Prostate gland (tissue), 2 donors: ENCODE measurements at regions not wholly inside any gene's neighbourhood (a gene's known extent, or its start where the extent isn't known, plus 50 kb on each side); places are given as distances from the start of the nearest gene placed in this dataset.

Source experiments
- POLR2A ChIP-seq: fragments of 450-650 bp; IDR thresholded peaks from one replicate; pipeline ENCODE4 v1.6.1; 2016; ENCODE audit warnings: antibody characterized with exemption, mild to moderate bottlenecking
- POLR2AphosphoS5 ChIP-seq: sonication (generic); formaldehyde crosslinking; IDR thresholded peaks from one replicate; pipeline ENCODE4 v1.6.1; 2017; ENCODE audit warnings: antibody characterized with exemption
- TF ChIP-seq, protein P1 (sequence below), 4 experiments: fragments of 200-600 bp in 2 of 4; fragments of 450-650 bp in 2 of 4; sonication (generic) in 2 of 4; IDR thresholded peaks; 1 replicate in 3 of 4; 2 replicates in 1 of 4; pipeline ENCODE4 v1.5.1; 2016 to 2019; ENCODE audit warnings: antibody characterized with exemption in 4 of 4, mild to moderate bottlenecking in 2 of 4, moderate library complexity in 2 of 4

DNA sequence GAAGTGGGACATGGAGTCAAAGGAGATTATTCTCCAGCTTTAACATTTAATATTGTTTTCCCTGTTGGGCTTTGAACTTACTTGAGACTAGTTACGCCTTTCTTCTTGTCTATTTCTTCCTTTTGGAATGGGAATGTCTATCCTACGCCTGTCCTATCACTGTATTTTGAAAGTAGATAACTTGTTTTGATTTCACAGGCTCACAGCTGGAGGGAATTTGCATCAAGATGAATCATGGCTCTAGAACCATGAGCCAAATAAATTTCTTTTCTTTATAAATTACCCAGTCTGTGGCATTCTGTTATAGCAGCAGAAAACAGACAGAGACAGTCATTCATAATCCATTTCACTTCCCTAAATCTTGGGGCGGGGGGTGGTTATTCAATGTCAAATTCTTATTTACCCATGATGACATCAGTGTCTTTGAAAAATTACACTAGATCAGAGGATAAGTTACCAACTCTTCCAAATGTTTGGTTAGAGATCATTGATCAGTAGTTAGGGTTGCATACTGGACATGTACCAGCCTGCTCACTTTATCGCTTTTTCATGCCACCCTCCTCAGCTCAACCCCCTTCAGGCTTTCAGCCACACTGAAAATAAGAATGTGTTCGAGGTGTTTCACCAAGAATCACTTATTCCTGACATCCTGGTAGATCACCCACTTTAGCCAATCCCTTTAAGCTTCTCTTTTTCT lies 419.6 kb upstream of the PIK3R1 start:
- TF ChIP-seq POLR2A (no peak), POLR2AphosphoS5 (no peak)
- TF ChIP-seq, protein P1, sequence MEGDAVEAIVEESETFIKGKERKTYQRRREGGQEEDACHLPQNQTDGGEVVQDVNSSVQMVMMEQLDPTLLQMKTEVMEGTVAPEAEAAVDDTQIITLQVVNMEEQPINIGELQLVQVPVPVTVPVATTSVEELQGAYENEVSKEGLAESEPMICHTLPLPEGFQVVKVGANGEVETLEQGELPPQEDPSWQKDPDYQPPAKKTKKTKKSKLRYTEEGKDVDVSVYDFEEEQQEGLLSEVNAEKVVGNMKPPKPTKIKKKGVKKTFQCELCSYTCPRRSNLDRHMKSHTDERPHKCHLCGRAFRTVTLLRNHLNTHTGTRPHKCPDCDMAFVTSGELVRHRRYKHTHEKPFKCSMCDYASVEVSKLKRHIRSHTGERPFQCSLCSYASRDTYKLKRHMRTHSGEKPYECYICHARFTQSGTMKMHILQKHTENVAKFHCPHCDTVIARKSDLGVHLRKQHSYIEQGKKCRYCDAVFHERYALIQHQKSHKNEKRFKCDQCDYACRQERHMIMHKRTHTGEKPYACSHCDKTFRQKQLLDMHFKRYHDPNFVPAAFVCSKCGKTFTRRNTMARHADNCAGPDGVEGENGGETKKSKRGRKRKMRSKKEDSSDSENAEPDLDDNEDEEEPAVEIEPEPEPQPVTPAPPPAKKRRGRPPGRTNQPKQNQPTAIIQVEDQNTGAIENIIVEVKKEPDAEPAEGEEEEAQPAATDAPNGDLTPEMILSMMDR (IDR thresholded peaks at IDR 0.05), result no peak
